H9 (cell line): ENCODE measurements at regions not wholly inside any gene's neighbourhood (a gene's known extent, or its start where the extent isn't known, plus 50 kb on each side); places are given as distances from the start of the nearest gene placed in this dataset.

ENCODE experiments used
- DNase-seq: peaks from one replicate; pipeline ENCODE4 v3.0.0-alpha.2; 2017
- H2AFZ ChIP-seq: one replicate; pipeline ENCODE4 v1.6.1; 2013; ENCODE audit warnings: mild to moderate bottlenecking, low read length, control low read depth, moderate library complexity
- H2AK5ac ChIP-seq: 2 replicates; pipeline ENCODE4 v1.6.1; 2013; ENCODE audit warnings: low read length, control low read depth, mixed read lengths; ENCODE audit not compliant: insufficient read length
- H2BK120ac ChIP-seq: one replicate; pipeline ENCODE4 v1.6.1; 2013; ENCODE audit warnings: low read depth, mild to moderate bottlenecking, low read length, control low read depth, inconsistent platforms; ENCODE audit not compliant: poor library complexity, severe bottlenecking
- H2BK12ac ChIP-seq: 2 replicates; pipeline ENCODE4 v1.6.1; 2013; ENCODE audit warnings: low read length, control low read depth, mixed read lengths, low read depth; ENCODE audit not compliant: insufficient read length
- H2BK15ac ChIP-seq: 2 replicates; pipeline ENCODE4 v1.6.1; 2013; ENCODE audit warnings: low read depth, low read length, control low read depth
- H2BK20ac ChIP-seq: one replicate; pipeline ENCODE4 v1.6.1; 2013; ENCODE audit warnings: low read depth, mild to moderate bottlenecking, low read length, control low read depth, inconsistent platforms; ENCODE audit not compliant: poor library complexity, severe bottlenecking
- H2BK5ac ChIP-seq: 2 replicates; pipeline ENCODE4 v1.6.1; 2013; ENCODE audit warnings: low read length, control low read depth, mixed read lengths; ENCODE audit not compliant: insufficient read length
- H3K14ac ChIP-seq: 2 replicates; pipeline ENCODE4 v1.6.1; 2013; ENCODE audit warnings: low read length, control low read depth; ENCODE audit not compliant: insufficient read depth
- H3K18ac ChIP-seq: 2 replicates; pipeline ENCODE4 v1.6.1; 2013; ENCODE audit warnings: low read depth, mild to moderate bottlenecking, mixed read lengths, low read length, control low read depth; ENCODE audit not compliant: insufficient read length
- H3K23ac ChIP-seq: 2 replicates; pipeline ENCODE4 v1.6.1; 2013; ENCODE audit warnings: low read length, control low read depth, mixed read lengths, low read depth; ENCODE audit not compliant: insufficient read length
- H3K23me2 ChIP-seq: 2 replicates; pipeline ENCODE4 v1.6.1; 2013; ENCODE audit warnings: low read depth, mild to moderate bottlenecking, mixed read lengths, low read length, control low read depth; ENCODE audit not compliant: insufficient read length, poor library complexity, severe bottlenecking
- H3K27ac ChIP-seq: 2 replicates; pipeline ENCODE4 v1.5.1; 2013; ENCODE audit warnings: low read length, control low read depth, mixed read lengths, low read depth; ENCODE audit not compliant: insufficient read length
- H3K27me3 ChIP-seq: 2 replicates; pipeline ENCODE4 v1.6.1; 2013; ENCODE audit warnings: low read length, control low read depth, inconsistent platforms; ENCODE audit not compliant: insufficient read depth
- H3K4ac ChIP-seq: 2 replicates; pipeline ENCODE4 v1.6.1; 2013; ENCODE audit warnings: low read depth, mild to moderate bottlenecking, control low read depth, inconsistent platforms, low read length, moderate library complexity
- H3K4me1 ChIP-seq: 2 replicates; pipeline ENCODE4 v1.6.1; 2013; ENCODE audit warnings: low read length, control low read depth, inconsistent platforms; ENCODE audit not compliant: insufficient read depth
- H3K4me2 ChIP-seq: 2 replicates; pipeline ENCODE4 v1.6.1; 2013; ENCODE audit warnings: low read length, control low read depth, mixed read lengths; ENCODE audit not compliant: insufficient read length, insufficient read depth
- H3K56ac ChIP-seq: 2 replicates; pipeline ENCODE4 v1.6.1; 2013; ENCODE audit warnings: low read depth, mild to moderate bottlenecking, mixed read lengths, low read length, control low read depth; ENCODE audit not compliant: insufficient read length
- H3K79me1 ChIP-seq: 2 replicates; pipeline ENCODE4 v1.6.1; 2013; ENCODE audit warnings: low read depth, mild to moderate bottlenecking, moderate library complexity, low read length, control low read depth, inconsistent platforms; ENCODE audit not compliant: insufficient read depth, poor library complexity, severe bottlenecking
- H3K79me2 ChIP-seq: 2 replicates; pipeline ENCODE4 v1.6.1; 2013; ENCODE audit warnings: low read length, control low read depth, inconsistent platforms; ENCODE audit not compliant: insufficient read depth
- H3K9ac ChIP-seq: 2 replicates; pipeline ENCODE4 v1.6.1; 2013; ENCODE audit warnings: low read length, control low read depth, mixed read lengths; ENCODE audit not compliant: insufficient read length; ENCODE audit errors: extremely low read depth
- H3K9me3 ChIP-seq: one replicate; pipeline ENCODE4 v1.6.1; 2013; ENCODE audit warnings: low read depth, low read length, inconsistent platforms; ENCODE audit not compliant: control insufficient read depth
- H3T11ph ChIP-seq: one replicate; pipeline ENCODE4 v1.6.1; 2013; ENCODE audit warnings: mild to moderate bottlenecking, low read length, control low read depth, inconsistent platforms
- H4K20me1 ChIP-seq: one replicate; pipeline ENCODE4 v1.6.1; 2013; ENCODE audit not compliant: control insufficient read depth, insufficient read length, insufficient read depth
- H4K5ac ChIP-seq: 2 replicates; pipeline ENCODE4 v1.6.1; 2013; ENCODE audit warnings: low read depth, mild to moderate bottlenecking, mixed read lengths, low read length, control low read depth; ENCODE audit not compliant: insufficient read length
- H4K8ac ChIP-seq: replicated peaks from 2 replicates; pipeline ENCODE4 v1.6.1; 2013; ENCODE audit warnings: low read length, control low read depth, mixed read lengths, low read depth; ENCODE audit not compliant: insufficient read length
- H4K91ac ChIP-seq: 2 replicates; pipeline ENCODE4 v1.6.1; 2013; ENCODE audit warnings: low read depth, mild to moderate bottlenecking, moderate library complexity, mixed read lengths, low read length, control low read depth; ENCODE audit not compliant: insufficient read length
- H3K27ac Mint-ChIP-seq, 3 experiments: 2 replicates in 2 of 3; 3 replicates in 1 of 3; pipeline ENCODE4 v1.8.0; 2020 to 2021; ENCODE audit warnings: mixed read lengths in 3 of 3, mild to moderate bottlenecking in 1 of 3, moderate library complexity in 1 of 3
- H3K27me3 Mint-ChIP-seq: 2 replicates; pipeline ENCODE4 v1.8.0; 2021; ENCODE audit warnings: low read depth, mild to moderate bottlenecking, moderate library complexity, mixed read lengths
- H3K36me3 Mint-ChIP-seq, 3 experiments: 2 replicates in 2 of 3; 3 replicates in 1 of 3; pipeline ENCODE4 v1.8.0; 2020 to 2021; ENCODE audit warnings: low read depth in 3 of 3, mixed read lengths in 3 of 3; ENCODE audit not compliant: insufficient read depth in 1 of 3
- H3K4me1 Mint-ChIP-seq, 2 experiments: 2 replicates each; pipeline ENCODE4 v1.8.0; 2020; ENCODE audit warnings: mixed read lengths in 2 of 2
- H3K4me3 Mint-ChIP-seq, 2 experiments: 2 replicates in 1 of 2; 3 replicates in 1 of 2; pipeline ENCODE4 v1.8.0; 2020 to 2021; ENCODE audit warnings: mild to moderate bottlenecking in 2 of 2, mixed read lengths in 2 of 2, moderate library complexity in 1 of 2
- H3K9me3 Mint-ChIP-seq, 2 experiments: 2 replicates in 1 of 2; 3 replicates in 1 of 2; pipeline ENCODE4 v1.8.0; 2020; ENCODE audit warnings: mild to moderate bottlenecking in 2 of 2, mixed read lengths in 2 of 2, moderate library complexity in 1 of 2
- CTCF ChIP-seq: fragments of 200-600 bp; sonication (generic); conservative IDR thresholded peaks from 3 replicates; pipeline ENCODE4 v1.8.0; 2021; ENCODE audit warnings: antibody characterized with exemption, mild to moderate bottlenecking
- WGBS: extraction: QIAGEN DNeasy Blood & Tissue Kit; methylation state at CpG from one replicate; pipeline ENCODE4 v1.1.7; 2013; ENCODE audit warnings: missing lambda C conversion rate, low lambda C conversion rate, mixed read lengths; ENCODE audit not compliant: insufficient read length; ENCODE audit errors: extremely low coverage; 5-methylcytosine and 5-hydroxymethylcytosine counted together

GRCh38 chr2:193867454-193867853 is 1672.7 kb upstream of the TMEFF2 start:
- no peak overlapping the region for H3K56ac ChIP-seq
- no peaks in the 10 kb centered on the region; the same call in 1 of the 2 replicates for H3K79me2 ChIP-seq

More at GRCh38 chr2:193867454-193867853, 1672.7 kb upstream of the TMEFF2 start:
- Histone ChIP-seq H3K4me2 (no peak overlapping the region), H2BK15ac (no peak overlapping the region), H3K9me3 (no peaks in the 10 kb centered on the region), H2BK20ac (no peak overlapping the region), H3K9ac (no peak overlapping the region), H2AK5ac (no peak overlapping the region), H4K8ac (no peak overlapping the region), H3K4me1 (no peaks in the 10 kb centered on the region), H3K79me1 (no peaks in the 10 kb centered on the region), H3K4ac (no peak overlapping the region), H3K18ac (no peak overlapping the region), H4K5ac (no peak overlapping the region), H3K27me3 (no peaks in the 10 kb centered on the region), H4K20me1 (no peaks in the 10 kb centered on the region), H2BK12ac (no peak overlapping the region), H3K27ac (no peak overlapping the region), H3K23ac (no peak overlapping the region), H2AFZ (no peak overlapping the region), H4K91ac (no peak overlapping the region), H2BK120ac (no peak overlapping the region), H2BK5ac (no peak overlapping the region), H3K23me2 (no peaks in the 10 kb centered on the region), H3K14ac (no peak overlapping the region), H3T11ph (no peak overlapping the region)
- TF ChIP-seq CTCF = no peak
- DNase-seq = no peak
- H3K4me1 Mint-ChIP-seq = no peaks in the 10 kb centered on the region
- H3K27me3 Mint-ChIP-seq = no peaks in the 10 kb centered on the region
- peak overlapping the region in 1 of 3 experiments; percentile 54; a peak in 1 of 7 replicates for H3K27ac Mint-ChIP-seq
- H3K4me3 Mint-ChIP-seq = no peak overlapping the region
- WGBS = no CpG with 5 or more reads among the region's 11 CpGs
- peaks cover 3 to 5% of the 10 kb centered on the region in 2 experiments; a peak in 3 of 5 replicates for H3K9me3 Mint-ChIP-seq
- no peaks in the 10 kb centered on the region for H3K36me3 Mint-ChIP-seq
